OCI-LY3 (cell line): ENCODE measurements at regions not wholly inside any gene's neighbourhood (a gene's known extent, or its start where the extent isn't known, plus 50 kb on each side); places are given as distances from the start of the nearest gene placed in this dataset.

Experiments
- CTCF ChIP-seq: fragments of 200-600, 300-600 bp; sonication (generic); IDR thresholded peaks from 2 replicates; pipeline ENCODE4 v1.5.1; 2014; ENCODE audit warnings: antibody characterized with exemption, low read length, low read depth
- EZH2phosphoT487 ChIP-seq: fragments of 200-600 bp; shearing (Covaris generic); IDR thresholded peaks from 2 replicates; pipeline ENCODE4 v1.6.1; 2018; ENCODE audit warnings: antibody characterized with exemption, mixed run types, low read depth

- no peak for TF ChIP-seq CTCF
- no peak for TF ChIP-seq EZH2phosphoT487
These were observed 180.8 kb downstream of the VEGFC start for GRCh38 chr4:176611951-176612350.
